ENCODE measurements at regions not wholly inside any gene's neighbourhood (a gene's known extent, or its start where the extent isn't known, plus 50 kb on each side); places are given as distances from the start of the nearest gene placed in this dataset.

DNA sequence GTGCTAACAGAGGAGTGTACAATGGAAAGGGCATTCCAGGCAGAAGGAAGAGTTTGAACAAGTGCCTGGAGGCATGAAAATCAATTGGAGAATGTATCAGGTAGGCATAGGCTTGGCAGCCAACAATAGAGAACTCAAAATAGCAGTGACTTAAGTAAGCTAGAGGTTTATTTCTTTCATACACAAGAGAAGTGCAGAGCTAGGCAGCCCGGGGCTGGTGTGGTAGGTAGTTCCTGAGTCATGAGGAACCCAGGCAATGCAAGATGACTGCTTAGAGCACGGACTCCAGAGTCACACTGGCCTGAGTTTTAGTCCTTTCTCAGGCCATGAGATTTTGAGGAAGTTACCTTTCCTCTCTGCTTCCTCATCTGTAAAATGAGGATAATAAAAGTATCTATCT lies 74.8 kb upstream of the LRRN2 start:
- no peak for TF ChIP-seq ZFX (IDR thresholded peaks at IDR 0.05)
- TF ChIP-seq, protein P1, sequence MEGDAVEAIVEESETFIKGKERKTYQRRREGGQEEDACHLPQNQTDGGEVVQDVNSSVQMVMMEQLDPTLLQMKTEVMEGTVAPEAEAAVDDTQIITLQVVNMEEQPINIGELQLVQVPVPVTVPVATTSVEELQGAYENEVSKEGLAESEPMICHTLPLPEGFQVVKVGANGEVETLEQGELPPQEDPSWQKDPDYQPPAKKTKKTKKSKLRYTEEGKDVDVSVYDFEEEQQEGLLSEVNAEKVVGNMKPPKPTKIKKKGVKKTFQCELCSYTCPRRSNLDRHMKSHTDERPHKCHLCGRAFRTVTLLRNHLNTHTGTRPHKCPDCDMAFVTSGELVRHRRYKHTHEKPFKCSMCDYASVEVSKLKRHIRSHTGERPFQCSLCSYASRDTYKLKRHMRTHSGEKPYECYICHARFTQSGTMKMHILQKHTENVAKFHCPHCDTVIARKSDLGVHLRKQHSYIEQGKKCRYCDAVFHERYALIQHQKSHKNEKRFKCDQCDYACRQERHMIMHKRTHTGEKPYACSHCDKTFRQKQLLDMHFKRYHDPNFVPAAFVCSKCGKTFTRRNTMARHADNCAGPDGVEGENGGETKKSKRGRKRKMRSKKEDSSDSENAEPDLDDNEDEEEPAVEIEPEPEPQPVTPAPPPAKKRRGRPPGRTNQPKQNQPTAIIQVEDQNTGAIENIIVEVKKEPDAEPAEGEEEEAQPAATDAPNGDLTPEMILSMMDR (conservative IDR thresholded peaks at IDR 0.05): no peak
- H3K27ac ChIP-seq: no peak overlapping the region

DNA sequence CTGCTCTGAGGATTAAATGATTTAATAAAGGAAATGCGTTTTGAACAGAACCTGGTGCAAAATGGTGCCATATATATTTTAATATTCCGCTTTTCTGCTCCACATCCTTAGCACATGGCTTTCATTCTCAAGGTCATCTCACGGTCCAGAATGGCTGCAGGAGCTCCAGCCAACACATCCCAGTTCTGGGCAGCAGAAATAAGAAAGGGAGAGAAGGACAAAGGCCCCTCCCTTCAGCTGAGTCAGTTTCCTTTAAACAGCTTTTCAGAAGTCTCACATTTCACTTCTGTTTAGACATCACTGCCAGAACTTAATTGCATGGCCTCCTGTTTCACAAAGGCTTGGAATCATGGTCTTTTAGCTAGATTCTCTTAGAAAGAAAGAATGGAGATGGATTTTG lies 75.2 kb upstream of the LRRN2 start:
- TF ChIP-seq, protein P1 (conservative IDR thresholded peaks at IDR 0.05): no peak
- no peak for TF ChIP-seq ZFX (IDR thresholded peaks at IDR 0.05)
- H3K27ac ChIP-seq: no peak overlapping the region

DNA sequence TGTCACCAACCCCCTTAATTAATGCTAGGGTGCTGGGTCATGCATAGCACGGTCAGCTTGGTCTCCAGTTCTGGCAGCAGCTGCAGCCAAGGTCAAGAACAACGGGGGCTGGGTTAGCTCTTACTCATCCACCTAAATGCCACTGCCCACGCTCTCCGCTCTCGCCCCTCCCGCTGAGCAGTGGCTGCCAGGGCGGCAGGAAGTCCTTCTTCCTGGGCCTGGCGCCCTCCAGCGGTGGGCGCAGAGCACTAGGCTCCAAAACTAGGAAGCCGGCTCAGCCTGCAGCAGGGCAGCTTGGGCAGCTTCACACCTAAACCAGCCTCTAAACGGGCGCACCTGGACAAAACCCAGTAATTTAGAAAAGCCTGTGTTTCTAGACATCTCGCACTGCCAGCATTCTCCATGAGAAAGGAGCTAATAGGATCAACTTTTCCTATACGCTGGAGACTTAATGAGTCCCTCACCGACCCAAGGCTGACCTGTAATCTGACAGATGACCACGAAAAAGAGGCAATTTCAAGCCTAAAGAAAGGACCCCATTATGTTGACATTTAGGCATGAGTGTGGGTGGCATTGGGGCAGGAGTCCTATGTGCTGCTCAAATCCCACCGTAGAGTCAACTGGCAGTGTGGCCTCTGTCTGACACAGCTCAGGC lies 78.4 kb upstream of the LRRN2 start:
- no peak overlapping the region for H3K27ac ChIP-seq
- TF ChIP-seq, protein P1 (conservative IDR thresholded peaks at IDR 0.05): peak; percentile 88
- no peak for TF ChIP-seq ZFX (IDR thresholded peaks at IDR 0.05)

DNA sequence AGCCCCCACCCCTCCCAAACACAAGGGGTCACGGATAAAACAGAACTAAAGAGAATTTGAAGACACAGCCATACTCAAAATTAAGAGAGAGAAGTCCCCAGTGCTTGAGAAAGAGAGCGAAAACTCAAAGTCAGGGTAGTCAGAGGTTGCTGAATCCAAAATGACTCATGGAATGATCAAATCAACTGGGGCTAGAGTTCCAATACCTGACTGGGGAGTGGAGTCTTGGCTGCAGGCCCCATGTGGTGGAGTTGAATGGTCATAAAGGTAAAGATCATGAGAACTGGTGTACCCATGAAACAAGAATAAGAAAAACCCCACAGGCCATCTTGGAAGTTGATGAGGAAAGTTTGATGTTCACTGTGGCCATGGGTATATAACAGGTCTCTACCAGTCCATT lies 84.5 kb upstream of the LRRN2 start:
- TF ChIP-seq, protein P1 (conservative IDR thresholded peaks at IDR 0.05): no peak
- TF ChIP-seq ZFX (IDR thresholded peaks at IDR 0.05): no peak

GRCh38 chr1:204771358-204771757 lies 85.8 kb upstream of the LRRN2 start:
- no peak overlapping the region for H3K27ac ChIP-seq
- TF ChIP-seq, protein P1 (conservative IDR thresholded peaks at IDR 0.05): no peak
- TF ChIP-seq ZFX (IDR thresholded peaks at IDR 0.05): no peak

More for the DNA sequence above, 84.5 kb upstream of the LRRN2 start:
- no peak overlapping the region; the same call in 1 of the 2 replicates for H3K27ac ChIP-seq

- H3K27ac ChIP-seq: no peak overlapping the region
- TF ChIP-seq ZFX (IDR thresholded peaks at IDR 0.05): no peak
- TF ChIP-seq, protein P1 (conservative IDR thresholded peaks at IDR 0.05): no peak
Observed at GRCh38 chr1:204773246-204773645, 87.7 kb upstream of the LRRN2 start.

GRCh38 chr1:204775546-204775945 lies 90.0 kb upstream of the LRRN2 start:
- TF ChIP-seq, protein P1 (conservative IDR thresholded peaks at IDR 0.05): no peak
- H3K27ac ChIP-seq: no peak overlapping the region

All from C4-2B (cell line).